Endothelial cell of umbilical vein (primary cell): ENCODE measurements at regions not wholly inside any gene's neighbourhood (a gene's known extent, or its start where the extent isn't known, plus 50 kb on each side); places are given as distances from the start of the nearest gene placed in this dataset.

Source experiments
- BruUV-seq: library from RNA; stranded (reverse); fragments of 400-500 nt; replicated peaks from 2 replicates; lab custom pipeline; 2021; lab: Mats Ljungman, UMichigan
- CTCF ChIA-PET: fragments of 300-600, 350-600 bp; sonication (Branson Sonifier 250); formaldehyde crosslinking; loops from one replicate; lab custom pipeline; 2021; ENCODE audit warnings: antibody characterized with exemption, inconsistent platforms; lab: Charles Lee
- POLR2A ChIA-PET: fragments of 300-600, 350-600 bp; sonication (Branson Sonifier 250); formaldehyde crosslinking; loops from one replicate; lab custom pipeline; 2021; ENCODE audit warnings: antibody characterized with exemption, inconsistent platforms; lab: Charles Lee
- DNase-seq: peaks from one replicate; pipeline ENCODE4 v3.0.0-alpha.2; 2011; ENCODE audit warnings: low read depth, low spot score
- FAIRE-seq: peaks from 2 replicates; lab custom pipeline; 2011; peaks lifted over from hg19 to GRCh38; lab: Jason Lieb, UNC
- H2AFZ ChIP-seq: 2 replicates; pipeline ENCODE4 v1.6.0; 2012; ENCODE audit warnings: low read depth, low read length, control low read depth, inconsistent platforms
- H3K27ac ChIP-seq: 2 replicates; pipeline ENCODE4 v1.5.1; 2011; ENCODE audit warnings: low read depth, mild to moderate bottlenecking, control low read depth, low read length, moderate library complexity; ENCODE audit not compliant: insufficient read depth
- H3K27me3 ChIP-seq, 2 experiments: 2 replicates each; pipeline versions ENCODE4 v1.6.0 to v1.6.1; 2011; ENCODE audit warnings: low read length in 2 of 2, mixed read lengths in 1 of 2; ENCODE audit not compliant: control insufficient read depth in 2 of 2, insufficient read depth in 2 of 2
- H3K36me3 ChIP-seq, 2 experiments: 2 replicates in 1 of 2; 3 replicates in 1 of 2; pipeline ENCODE4 v1.5.1; 2011; ENCODE audit warnings: low read length in 2 of 2, mild to moderate bottlenecking in 1 of 2, moderate library complexity in 1 of 2; ENCODE audit not compliant: control insufficient read depth in 2 of 2, insufficient read depth in 2 of 2; ENCODE audit errors: extremely low read depth in 1 of 2
- H3K4me1 ChIP-seq: 3 replicates; pipeline ENCODE4 v1.5.1; 2011; ENCODE audit warnings: mild to moderate bottlenecking, low read length; ENCODE audit not compliant: control insufficient read depth, insufficient read depth; ENCODE audit errors: extremely low read depth
- H3K4me2 ChIP-seq: 2 replicates; pipeline ENCODE4 v1.6.1; 2011; ENCODE audit warnings: low read length, control low read depth, mixed read lengths; ENCODE audit not compliant: insufficient read depth
- H3K4me3 ChIP-seq, 3 experiments: fragments of 200-600 bp in 1 of 3; sonication (generic), shearing (Covaris generic) in 1 of 3; replicated peaks in 1 of 3; 2 replicates each; pipeline ENCODE4 v1.5.1; 2011 to 2016; ENCODE audit warnings: control low read depth in 3 of 3, low read length in 3 of 3, mild to moderate bottlenecking in 2 of 3, inconsistent platforms in 1 of 3, low read depth in 1 of 3, moderate library complexity in 1 of 3; ENCODE audit not compliant: insufficient read depth in 1 of 3
- H3K79me2 ChIP-seq: 2 replicates; pipeline ENCODE4 v1.6.0; 2012; ENCODE audit warnings: low read length, inconsistent platforms; ENCODE audit not compliant: control insufficient read depth, insufficient read depth
- H3K9ac ChIP-seq: replicated peaks from 2 replicates; pipeline ENCODE3; 2011; ENCODE audit warnings: low read length, control low read depth; ENCODE audit not compliant: insufficient read depth; ENCODE audit errors: extremely low read depth
- H3K9me1 ChIP-seq: replicated peaks from 3 replicates; pipeline ENCODE4 v1.6.0; 2011; ENCODE audit warnings: mild to moderate bottlenecking, low read length; ENCODE audit not compliant: control insufficient read depth, insufficient read depth; ENCODE audit errors: extremely low read depth
- H3K9me3 ChIP-seq: replicated peaks from 2 replicates; pipeline ENCODE4 v1.5.1; 2012; ENCODE audit warnings: low read length, inconsistent platforms; ENCODE audit not compliant: control insufficient read depth, insufficient read depth
- H4K20me1 ChIP-seq: replicated peaks from 2 replicates; pipeline ENCODE3; 2011; ENCODE audit warnings: mild to moderate bottlenecking, low read length; ENCODE audit not compliant: control insufficient read depth, insufficient read depth; ENCODE audit errors: extremely low read depth
- EZH2 ChIP-seq: IDR thresholded peaks from 2 replicates; pipeline ENCODE4 v1.6.1; 2012; ENCODE audit warnings: borderline replicate concordance, low read depth, mild to moderate bottlenecking, moderate library complexity, low read length, inconsistent platforms; ENCODE audit not compliant: severe bottlenecking
- FOS ChIP-seq: IDR thresholded peaks from 2 replicates; pipeline ENCODE4 v1.6.1; 2011; ENCODE audit warnings: mild to moderate bottlenecking, low read length, moderate library complexity, borderline replicate concordance; ENCODE audit not compliant: insufficient read depth
- GATA2 ChIP-seq: IDR thresholded peaks from 2 replicates; pipeline ENCODE4 v1.7.0; 2011; ENCODE audit warnings: low read depth, mild to moderate bottlenecking, moderate library complexity, mixed read lengths, low read length; ENCODE audit not compliant: insufficient read length, insufficient read depth
- POLR2A ChIP-seq: IDR thresholded peaks from 2 replicates; pipeline ENCODE4 v1.6.1; 2012; ENCODE audit warnings: low read depth, mild to moderate bottlenecking, control low read depth, low read length
- POLR2AphosphoS5 ChIP-seq: IDR thresholded peaks from 2 replicates; pipeline ENCODE4 v1.6.1; 2012; ENCODE audit warnings: low read depth, mild to moderate bottlenecking, control low read depth, low read length, moderate library complexity; ENCODE audit not compliant: insufficient read depth
- dilution Hi-C: fragments of 300-500 bp; cut with MboI; formaldehyde crosslinking; loops from one replicate; pipeline ENCODE4 v1.15.0; 2019; ENCODE audit warnings: low sequenced_read_pairs; ENCODE audit not compliant: extremely low pct_ligation_motif_present
- intact Hi-C: fragments of 100-400 bp; cut with micrococcal nuclease; formaldehyde crosslinking; loops from one replicate; pipeline ENCODE4 v1.10.0; 2022

DNA sequence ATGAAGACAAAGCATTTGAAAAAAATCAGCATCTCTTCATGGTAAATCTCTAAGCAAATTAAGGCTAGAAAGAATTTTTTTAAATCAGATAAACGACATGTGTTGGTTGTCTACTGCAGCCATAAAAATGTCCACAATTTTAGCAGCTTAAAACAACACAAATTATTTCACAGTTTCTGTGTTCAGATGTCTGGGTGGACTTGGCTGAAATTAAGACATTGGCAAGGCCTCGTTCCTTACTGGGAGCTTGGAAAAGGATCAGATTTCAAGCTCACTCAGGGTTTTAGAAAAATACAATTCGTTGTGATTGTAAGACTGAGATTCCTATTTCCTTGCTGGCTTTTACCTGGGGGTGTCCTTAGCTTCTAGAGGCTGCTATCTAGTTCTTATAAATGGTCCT lies 1470.6 kb downstream of the PCDH19 start:
- Histone ChIP-seq H3K79me2 (no peaks in the 10 kb centered on the region), H3K27me3 (no peaks in the 10 kb centered on the region), H3K27ac (no peak overlapping the region), H3K9ac (no peak overlapping the region), H2AFZ (no peak overlapping the region), H3K4me3 (no peak overlapping the region), H3K36me3 (no peaks in the 10 kb centered on the region), H3K4me1 (no peaks in the 10 kb centered on the region), H3K9me1 (no peaks in the 10 kb centered on the region), H3K4me2 (no peak overlapping the region), H3K9me3 (no peaks in the 10 kb centered on the region), H4K20me1 (no peaks in the 10 kb centered on the region)
- FAIRE-seq (no peak), DNase-seq (no peak)
- no peak for TF ChIP-seq POLR2AphosphoS5
- no peak for TF ChIP-seq POLR2A
- TF ChIP-seq FOS = no peak
- TF ChIP-seq GATA2 = no peak
- BruUV-seq = no TSS peak
- POLR2A ChIA-PET = no interaction called here
- CTCF ChIA-PET = no interaction called here
- intact Hi-C loops (no loop called here), dilution Hi-C loops (no loop called here)

DNA sequence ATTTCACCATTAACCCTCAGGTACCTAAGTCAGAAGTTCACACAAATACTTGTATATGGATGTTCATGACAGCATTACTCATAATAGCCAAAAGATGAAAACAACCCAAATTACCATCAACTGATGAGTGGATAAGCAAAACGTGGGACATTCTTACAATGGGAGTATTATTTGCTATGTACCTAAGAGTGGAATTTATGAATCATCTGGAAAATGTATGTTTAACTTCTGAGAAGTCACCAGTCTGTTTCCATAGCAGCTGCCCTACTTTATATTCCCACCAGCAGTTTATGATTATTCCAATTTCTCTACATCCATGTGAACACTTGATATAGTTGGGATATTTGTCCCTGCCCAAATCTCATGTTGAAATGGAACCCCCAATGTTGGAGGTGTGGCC lies 1478.9 kb downstream of the PCDH19 start:
- no peak for DNase-seq
- POLR2A ChIA-PET = no interaction called here
- H3K27me3 ChIP-seq = no peaks in the 10 kb centered on the region
- no peak overlapping the region for H2AFZ ChIP-seq
- H3K9me3 ChIP-seq = no peaks in the 10 kb centered on the region
- intact Hi-C loops (no loop called here), dilution Hi-C loops (no loop called here)
- no peaks in the 10 kb centered on the region for H4K20me1 ChIP-seq
- BruUV-seq = no TSS peak
- no peaks in the 10 kb centered on the region for H3K79me2 ChIP-seq
- CTCF ChIA-PET = no interaction called here
- no peak for TF ChIP-seq FOS
- TF ChIP-seq EZH2 = no peak
- TF ChIP-seq GATA2 = no peak
- TF ChIP-seq POLR2AphosphoS5 = no peak
- no peak for TF ChIP-seq POLR2A
- no peaks in the 10 kb centered on the region for H3K4me1 ChIP-seq
- no peak overlapping the region for H3K4me3 ChIP-seq
- FAIRE-seq = no peak
- H3K9me1 ChIP-seq = no peaks in the 10 kb centered on the region
- no peak overlapping the region for H3K9ac ChIP-seq
- H3K27ac ChIP-seq = no peak overlapping the region
- no peaks in the 10 kb centered on the region for H3K36me3 ChIP-seq
- H3K4me2 ChIP-seq = no peak overlapping the region
